Endothelial cell (in vitro differentiated cells): ENCODE measurements at regions not wholly inside any gene's neighbourhood (a gene's known extent, or its start where the extent isn't known, plus 50 kb on each side); places are given as distances from the start of the nearest gene placed in this dataset.

Experiments used
- DNase-seq: peaks from one replicate; pipeline ENCODE4 v3.0.0; 2021; ENCODE audit warnings: low spot score
- H3K27ac Mint-ChIP-seq: one replicate; pipeline ENCODE4 v1.8.0; 2021; ENCODE audit warnings: mixed read lengths, inconsistent platforms; ENCODE audit not compliant: unreplicated experiment
- H3K27me3 Mint-ChIP-seq: one replicate; pipeline ENCODE4 v1.8.0; 2021; ENCODE audit warnings: mild to moderate bottlenecking, moderate library complexity, mixed read lengths, inconsistent platforms; ENCODE audit not compliant: unreplicated experiment
- H3K36me3 Mint-ChIP-seq: one replicate; pipeline ENCODE4 v1.8.0; 2021; ENCODE audit warnings: mild to moderate bottlenecking, low read depth, mixed read lengths, inconsistent platforms; ENCODE audit not compliant: unreplicated experiment
- H3K4me1 Mint-ChIP-seq: one replicate; pipeline ENCODE4 v1.8.0; 2021; ENCODE audit warnings: mild to moderate bottlenecking, mixed read lengths, inconsistent platforms; ENCODE audit not compliant: unreplicated experiment
- H3K4me3 Mint-ChIP-seq: one replicate; pipeline ENCODE4 v1.8.0; 2021; ENCODE audit warnings: mild to moderate bottlenecking, mixed read lengths, inconsistent platforms; ENCODE audit not compliant: unreplicated experiment
- H3K9me3 Mint-ChIP-seq: one replicate; pipeline ENCODE4 v1.8.0; 2021; ENCODE audit warnings: mixed read lengths, inconsistent platforms; ENCODE audit not compliant: unreplicated experiment
- CTCF ChIP-seq: fragments of 200-600 bp; sonication (generic); IDR thresholded peaks from one replicate; pipeline ENCODE4 v1.5.0; 2021; ENCODE audit warnings: antibody characterized with exemption; ENCODE audit not compliant: unreplicated experiment

- Mint-ChIP-seq H3K27me3 (no peaks in the 10 kb centered on the region), H3K36me3 (no peaks in the 10 kb centered on the region), H3K9me3 (no peaks in the 10 kb centered on the region), H3K27ac (no peak overlapping the region), H3K4me1 (peaks cover 8% of the 10 kb centered on the region), H3K4me3 (no peak overlapping the region)
- DNase-seq, result no peak
- TF ChIP-seq CTCF, result no peak
These were observed 439.6 kb upstream of the ADAMTS5 start for GRCh38 chr21:27406300-27407009.

GRCh38 chr21:27403011-27403410, 436.1 kb upstream of the ADAMTS5 start:
- TF ChIP-seq CTCF, result no peak
- Mint-ChIP-seq H3K9me3 (no peaks in the 10 kb centered on the region), H3K36me3 (no peaks in the 10 kb centered on the region), H3K4me1 (peaks cover 11% of the 10 kb centered on the region), H3K4me3 (no peak overlapping the region), H3K27me3 (no peaks in the 10 kb centered on the region), H3K27ac (no peak overlapping the region)
- no peak for DNase-seq

GRCh38 chr21:27400045-27400444, 433.2 kb upstream of the ADAMTS5 start:
- Mint-ChIP-seq H3K4me1 (peaks cover 3% of the 10 kb centered on the region), H3K4me3 (no peak overlapping the region), H3K9me3 (no peaks in the 10 kb centered on the region), H3K36me3 (no peaks in the 10 kb centered on the region), H3K27ac (no peak overlapping the region), H3K27me3 (no peaks in the 10 kb centered on the region)
- TF ChIP-seq CTCF, result no peak
- no peak for DNase-seq

- Mint-ChIP-seq H3K27me3 (no peaks in the 10 kb centered on the region), H3K9me3 (no peaks in the 10 kb centered on the region), H3K4me1 (peaks cover 3% of the 10 kb centered on the region), H3K36me3 (no peaks in the 10 kb centered on the region), H3K27ac (no peak overlapping the region), H3K4me3 (no peak overlapping the region)
- no peak for TF ChIP-seq CTCF
- DNase-seq, result no peak
These were observed 430.7 kb upstream of the ADAMTS5 start for GRCh38 chr21:27397578-27397977.

- H3K4me1 Mint-ChIP-seq, result peaks cover 11% of the 10 kb centered on the region
- peaks cover 2% of the 10 kb centered on the region for H3K27me3 Mint-ChIP-seq
- no peak overlapping the region for H3K4me3 Mint-ChIP-seq
- no peaks in the 10 kb centered on the region for H3K36me3 Mint-ChIP-seq
- TF ChIP-seq CTCF, result no peak
- no peak overlapping the region for H3K27ac Mint-ChIP-seq
- no peak for DNase-seq
- no peaks in the 10 kb centered on the region for H3K9me3 Mint-ChIP-seq
These were observed 426.8 kb upstream of the ADAMTS5 start for GRCh38 chr21:27393726-27394125.
